Activated naive CD4-positive, alpha-beta T cell treated with anti-CD3 and anti-CD28 coated beads, Interleukin-2, amount 50 U/mL, for 24 hours (primary cell): ENCODE measurements at regions not wholly inside any gene's neighbourhood (a gene's known extent, or its start where the extent isn't known, plus 50 kb on each side); places are given as distances from the start of the nearest gene placed in this dataset.

ENCODE experiments used
- H3K27ac Mint-ChIP-seq: one replicate; pipeline ENCODE4 v1.8.0; 2021; ENCODE audit warnings: mild to moderate bottlenecking, mixed read lengths
- H3K27me3 Mint-ChIP-seq: one replicate; pipeline ENCODE4 v1.8.0; 2021; ENCODE audit warnings: mixed read lengths
- H3K36me3 Mint-ChIP-seq: one replicate; pipeline ENCODE4 v1.8.0; 2021; ENCODE audit warnings: mixed read lengths
- H3K4me1 Mint-ChIP-seq: one replicate; pipeline ENCODE4 v1.8.0; 2021; ENCODE audit warnings: mixed read lengths
- H3K4me3 Mint-ChIP-seq: one replicate; pipeline ENCODE4 v1.8.0; 2021; ENCODE audit warnings: mild to moderate bottlenecking, mixed read lengths
- H3K9me3 Mint-ChIP-seq: one replicate; pipeline ENCODE4 v1.8.0; 2021; ENCODE audit warnings: mixed read lengths

GRCh38 chr2:191760655-191761262, 82.8 kb downstream of the NABP1 start:
- peaks cover 7% of the 10 kb centered on the region for H3K27me3 Mint-ChIP-seq
- H3K27ac Mint-ChIP-seq: no peak overlapping the region
- no peak overlapping the region for H3K4me3 Mint-ChIP-seq
- no peaks in the 10 kb centered on the region for H3K36me3 Mint-ChIP-seq
- no peaks in the 10 kb centered on the region for H3K9me3 Mint-ChIP-seq
- H3K4me1 Mint-ChIP-seq: peaks cover 6% of the 10 kb centered on the region

GRCh38 chr2:191773136-191773535, 73.8 kb downstream of the CAVIN2 start:
- Mint-ChIP-seq H3K4me3 (no peak overlapping the region), H3K36me3 (peaks cover 2% of the 10 kb centered on the region), H3K27ac (no peak overlapping the region), H3K4me1 (no peaks in the 10 kb centered on the region), H3K9me3 (peaks cover 7% of the 10 kb centered on the region), H3K27me3 (peaks cover 9% of the 10 kb centered on the region)

- H3K4me3 Mint-ChIP-seq: no peak overlapping the region
- H3K4me1 Mint-ChIP-seq: no peaks in the 10 kb centered on the region
- peaks cover 2% of the 10 kb centered on the region for H3K36me3 Mint-ChIP-seq
- H3K9me3 Mint-ChIP-seq: peaks cover 7% of the 10 kb centered on the region
- no peak overlapping the region for H3K27ac Mint-ChIP-seq
- H3K27me3 Mint-ChIP-seq: peaks cover 8% of the 10 kb centered on the region
Observed at GRCh38 chr2:191777351-191777750, 69.5 kb downstream of the CAVIN2 start.

- no peaks in the 10 kb centered on the region for H3K4me1 Mint-ChIP-seq
- H3K4me3 Mint-ChIP-seq: no peak overlapping the region
- peaks cover 2% of the 10 kb centered on the region for H3K36me3 Mint-ChIP-seq
- H3K27ac Mint-ChIP-seq: no peak overlapping the region
- peaks cover 6% of the 10 kb centered on the region for H3K9me3 Mint-ChIP-seq
- H3K27me3 Mint-ChIP-seq: peaks cover 8% of the 10 kb centered on the region
Observed at GRCh38 chr2:191778041-191778440, 68.8 kb downstream of the CAVIN2 start.

- Mint-ChIP-seq H3K9me3 (no peaks in the 10 kb centered on the region), H3K4me1 (peaks cover 9% of the 10 kb centered on the region), H3K36me3 (no peaks in the 10 kb centered on the region), H3K27me3 (peaks cover 6% of the 10 kb centered on the region), H3K4me3 (no peak overlapping the region), H3K27ac (no peak overlapping the region)
Observed at GRCh38 chr2:191782351-191782750, 64.5 kb downstream of the CAVIN2 start.

GRCh38 chr2:191783416-191783815, 63.5 kb downstream of the CAVIN2 start:
- Mint-ChIP-seq H3K36me3 (no peaks in the 10 kb centered on the region), H3K9me3 (no peaks in the 10 kb centered on the region), H3K27me3 (peaks cover 9% of the 10 kb centered on the region), H3K4me1 (peaks cover 14% of the 10 kb centered on the region), H3K27ac (no peak overlapping the region), H3K4me3 (no peak overlapping the region)
